ENCODE measurements at regions not wholly inside any gene's neighbourhood (a gene's known extent, or its start where the extent isn't known, plus 50 kb on each side); places are given as distances from the start of the nearest gene placed in this dataset.

GRCh38 chr7:155189590-155189989 lies 108.1 kb upstream of the INSIG1 start:
- TF ChIP-seq, protein P1, sequence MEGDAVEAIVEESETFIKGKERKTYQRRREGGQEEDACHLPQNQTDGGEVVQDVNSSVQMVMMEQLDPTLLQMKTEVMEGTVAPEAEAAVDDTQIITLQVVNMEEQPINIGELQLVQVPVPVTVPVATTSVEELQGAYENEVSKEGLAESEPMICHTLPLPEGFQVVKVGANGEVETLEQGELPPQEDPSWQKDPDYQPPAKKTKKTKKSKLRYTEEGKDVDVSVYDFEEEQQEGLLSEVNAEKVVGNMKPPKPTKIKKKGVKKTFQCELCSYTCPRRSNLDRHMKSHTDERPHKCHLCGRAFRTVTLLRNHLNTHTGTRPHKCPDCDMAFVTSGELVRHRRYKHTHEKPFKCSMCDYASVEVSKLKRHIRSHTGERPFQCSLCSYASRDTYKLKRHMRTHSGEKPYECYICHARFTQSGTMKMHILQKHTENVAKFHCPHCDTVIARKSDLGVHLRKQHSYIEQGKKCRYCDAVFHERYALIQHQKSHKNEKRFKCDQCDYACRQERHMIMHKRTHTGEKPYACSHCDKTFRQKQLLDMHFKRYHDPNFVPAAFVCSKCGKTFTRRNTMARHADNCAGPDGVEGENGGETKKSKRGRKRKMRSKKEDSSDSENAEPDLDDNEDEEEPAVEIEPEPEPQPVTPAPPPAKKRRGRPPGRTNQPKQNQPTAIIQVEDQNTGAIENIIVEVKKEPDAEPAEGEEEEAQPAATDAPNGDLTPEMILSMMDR (IDR thresholded peaks at IDR 0.05), result no peak
- TF ChIP-seq POLR2A (IDR thresholded peaks at IDR 0.05), result no peak
